ENCODE measurements at regions not wholly inside any gene's neighbourhood (a gene's known extent, or its start where the extent isn't known, plus 50 kb on each side); places are given as distances from the start of the nearest gene placed in this dataset.

GRCh38 chr5:122673343-122673742 lies 101.5 kb upstream of the SNX2 start:
- no peak for TF ChIP-seq POLR2A (IDR thresholded peaks at IDR 0.05)
- TF ChIP-seq, protein P1, sequence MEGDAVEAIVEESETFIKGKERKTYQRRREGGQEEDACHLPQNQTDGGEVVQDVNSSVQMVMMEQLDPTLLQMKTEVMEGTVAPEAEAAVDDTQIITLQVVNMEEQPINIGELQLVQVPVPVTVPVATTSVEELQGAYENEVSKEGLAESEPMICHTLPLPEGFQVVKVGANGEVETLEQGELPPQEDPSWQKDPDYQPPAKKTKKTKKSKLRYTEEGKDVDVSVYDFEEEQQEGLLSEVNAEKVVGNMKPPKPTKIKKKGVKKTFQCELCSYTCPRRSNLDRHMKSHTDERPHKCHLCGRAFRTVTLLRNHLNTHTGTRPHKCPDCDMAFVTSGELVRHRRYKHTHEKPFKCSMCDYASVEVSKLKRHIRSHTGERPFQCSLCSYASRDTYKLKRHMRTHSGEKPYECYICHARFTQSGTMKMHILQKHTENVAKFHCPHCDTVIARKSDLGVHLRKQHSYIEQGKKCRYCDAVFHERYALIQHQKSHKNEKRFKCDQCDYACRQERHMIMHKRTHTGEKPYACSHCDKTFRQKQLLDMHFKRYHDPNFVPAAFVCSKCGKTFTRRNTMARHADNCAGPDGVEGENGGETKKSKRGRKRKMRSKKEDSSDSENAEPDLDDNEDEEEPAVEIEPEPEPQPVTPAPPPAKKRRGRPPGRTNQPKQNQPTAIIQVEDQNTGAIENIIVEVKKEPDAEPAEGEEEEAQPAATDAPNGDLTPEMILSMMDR (IDR thresholded peaks at IDR 0.05), result no peak

Measured in Peyer's patch (tissue), 4 donors.